PC-3 (cell line): ENCODE measurements at regions not wholly inside any gene's neighbourhood (a gene's known extent, or its start where the extent isn't known, plus 50 kb on each side); places are given as distances from the start of the nearest gene placed in this dataset.

ENCODE experiments used
- ATAC-seq: fragments of 200-7000 bp; cut with Tn5 transposase; 2 replicates; pipeline ENCODE4 v1.9.1; 2020; ENCODE audit warnings: mild to moderate bottlenecking, moderate library complexity
- BruUV-seq: library from RNA; stranded (reverse); fragments of 400-500 nt; replicated peaks from 2 replicates; lab custom pipeline; 2021; lab: Mats Ljungman, UMichigan
- CTCF ChIA-PET: fragments of 300-600 bp; sonication (Branson Sonifier 250); formaldehyde crosslinking; loops from one replicate; lab custom pipeline; 2022; ENCODE audit warnings: antibody characterized with exemption; lab: Charles Lee
- POLR2A ChIA-PET: fragments of 300-600 bp; sonication (Branson Sonifier 250); formaldehyde crosslinking; loops from one replicate; lab custom pipeline; 2022; ENCODE audit warnings: antibody characterized with exemption; ENCODE audit not compliant: unreplicated experiment; lab: Charles Lee
- DNase-seq: peaks from one replicate; pipeline ENCODE4 v3.0.0-alpha.2; 2015
- H2AFZ ChIP-seq: fragments of 300-600 bp; sonication (generic); 2 replicates; pipeline ENCODE4 v1.6.0; 2016; ENCODE audit warnings: antibody characterized with exemption, low read length
- H3F3A ChIP-seq: fragments of 300-600 bp; sonication (generic); one replicate; pipeline ENCODE4 v1.6.0; 2017; ENCODE audit warnings: antibody characterized with exemption, low read length, control low read depth, mild to moderate bottlenecking; ENCODE audit not compliant: unreplicated experiment
- H3K27ac ChIP-seq: fragments of 300-600 bp; sonication (generic); 2 replicates; pipeline ENCODE4 v1.5.1; 2016; ENCODE audit warnings: mild to moderate bottlenecking, low read length
- H3K27me3 ChIP-seq: fragments of 300-600 bp; sonication (generic); 2 replicates; pipeline ENCODE4 v1.6.1; 2016; ENCODE audit warnings: low read length, mixed read lengths
- H3K36me3 ChIP-seq: fragments of 300-600 bp; sonication (generic); 2 replicates; pipeline ENCODE4 v1.6.1; 2016; ENCODE audit warnings: low read depth, mixed run types, low read length, mixed read lengths
- H3K4me1 ChIP-seq: fragments of 300-600 bp; sonication (generic); 2 replicates; pipeline ENCODE4 v1.5.1; 2016; ENCODE audit warnings: low read length; ENCODE audit not compliant: insufficient read depth
- H3K4me2 ChIP-seq: fragments of 300-600 bp; sonication (generic); 2 replicates; pipeline ENCODE4 v1.6.0; 2016; ENCODE audit warnings: low read length
- H3K4me3 ChIP-seq: fragments of 300-600 bp; sonication (generic); 2 replicates; pipeline ENCODE4 v1.5.1; 2016; ENCODE audit warnings: mild to moderate bottlenecking, low read length, mixed read lengths
- H3K79me2 ChIP-seq: fragments of 300-600 bp; sonication (generic); 2 replicates; pipeline ENCODE4 v1.6.1; 2017; ENCODE audit warnings: low read length, mixed read lengths
- H3K9ac ChIP-seq: fragments of 300-600 bp; sonication (generic); 2 replicates; pipeline ENCODE4 v1.6.0; 2016; ENCODE audit warnings: mild to moderate bottlenecking, low read length
- H3K9me2 ChIP-seq: fragments of 300-600 bp; sonication (generic); replicated peaks from 2 replicates; pipeline ENCODE4 v1.6.1; 2016; ENCODE audit warnings: mixed run types, low read length, mixed read lengths
- H3K9me3 ChIP-seq: fragments of 300-600 bp; sonication (generic); 2 replicates; pipeline ENCODE4 v1.6.1; 2016; ENCODE audit warnings: low read length, mixed read lengths
- H4K20me1 ChIP-seq: fragments of 300-600 bp; sonication (generic); 2 replicates; pipeline ENCODE4 v1.6.1; 2016; ENCODE audit warnings: low read length, mixed read lengths
- CTCF ChIP-seq: fragments of 300-600 bp; sonication (generic); conservative IDR thresholded peaks from 2 replicates; pipeline ENCODE4 v1.5.1; 2017; ENCODE audit warnings: antibody characterized with exemption, low read depth, mild to moderate bottlenecking, low read length
- EZH2 ChIP-seq: fragments of 300-600 bp; sonication (generic); IDR thresholded peaks from one replicate; pipeline ENCODE4 v1.6.1; 2017; ENCODE audit warnings: antibody characterized with exemption, mild to moderate bottlenecking, low read length; ENCODE audit not compliant: unreplicated experiment
- EZH2phosphoT487 ChIP-seq: fragments of 300-600 bp; sonication (generic); IDR thresholded peaks from 2 replicates; pipeline ENCODE4 v1.6.1; 2018; ENCODE audit warnings: mild to moderate bottlenecking, antibody characterized with exemption, low read length, borderline replicate concordance
- intact Hi-C: fragments of 100-400 bp; cut with micrococcal nuclease; formaldehyde crosslinking; loops from 2 replicates; pipeline ENCODE4 v1.9.0; 2023

- Histone ChIP-seq H3K4me2 (peak overlapping the region; percentile 48), H3K4me1 (peaks cover 45% of the 10 kb centered on the region), H3K27ac (0 out of 2 replicates have a peak overlapping the region, but pooled peaks have one; percentile 13), H3K4me3 (no peak overlapping the region), H3K36me3 (no peaks in the 10 kb centered on the region), H3K9me2 (no peaks in the 10 kb centered on the region), H3F3A (no peaks in the 10 kb centered on the region), H2AFZ (no peak overlapping the region), H3K9me3 (no peaks in the 10 kb centered on the region), H3K9ac (no peak overlapping the region), H4K20me1 (no peaks in the 10 kb centered on the region), H3K27me3 (no peaks in the 10 kb centered on the region), H3K79me2 (no peaks in the 10 kb centered on the region)
- ChIA-PET CTCF (interaction anchor here (0.7 kb wide), 1 partner anchor 318 kb away, joined by 3 read pairs; no protein-coding TSS in a partner anchor), POLR2A (no interaction called here)
- DNase-seq (peak; percentile 73), ATAC-seq (peak; percentile 63)
- intact Hi-C loops, result no loop called here
- TF ChIP-seq CTCF (no peak), EZH2 (no peak)
- BruUV-seq, result no TSS peak
Observed at GRCh38 chr18:34342960-34343359, 118.2 kb upstream of the NOL4 start.

GRCh38 chr18:34345738-34346137 is 121.0 kb upstream of the NOL4 start:
- Histone ChIP-seq H3K36me3 (no peaks in the 10 kb centered on the region), H3K27me3 (no peaks in the 10 kb centered on the region), H3K9ac (no peak overlapping the region), H3K4me1 (peaks cover 45% of the 10 kb centered on the region), H3K4me2 (peak overlapping the region; percentile 56; the same call in 1 of the 2 replicates), H4K20me1 (no peaks in the 10 kb centered on the region), H3K9me2 (no peaks in the 10 kb centered on the region), H3K9me3 (no peaks in the 10 kb centered on the region), H3F3A (no peaks in the 10 kb centered on the region), H3K27ac (peak overlapping the region; percentile 60), H3K79me2 (no peaks in the 10 kb centered on the region), H3K4me3 (no peak overlapping the region), H2AFZ (no peak overlapping the region)
- CTCF ChIA-PET, result no interaction called here
- no peak for TF ChIP-seq CTCF
- no peak for TF ChIP-seq EZH2
- no peak for TF ChIP-seq EZH2phosphoT487
- ATAC-seq, result peak; percentile 68
- peak; percentile 52 for DNase-seq
- no TSS peak for BruUV-seq
- intact Hi-C loops, result loop anchor here (2.0 kb wide), 1 partner anchor 15 kb away; no protein-coding TSS in a partner anchor
- POLR2A ChIA-PET, result no interaction called here

- H3K4me2 ChIP-seq, result no peak overlapping the region
- no peaks in the 10 kb centered on the region for H3K9me3 ChIP-seq
- no peak for ATAC-seq
- no peaks in the 10 kb centered on the region for H3K36me3 ChIP-seq
- no peaks in the 10 kb centered on the region for H4K20me1 ChIP-seq
- no peaks in the 10 kb centered on the region for H3K9me2 ChIP-seq
- no peak overlapping the region for H3K9ac ChIP-seq
- no peaks in the 10 kb centered on the region for H3F3A ChIP-seq
- POLR2A ChIA-PET, result no interaction called here
- BruUV-seq, result no TSS peak
- TF ChIP-seq EZH2phosphoT487 (no peak), CTCF (no peak), EZH2 (no peak)
- DNase-seq, result no peak
- H3K27me3 ChIP-seq, result no peaks in the 10 kb centered on the region
- H2AFZ ChIP-seq, result no peak overlapping the region
- no peak overlapping the region for H3K4me3 ChIP-seq
- H3K79me2 ChIP-seq, result no peaks in the 10 kb centered on the region
- H3K27ac ChIP-seq, result no peak overlapping the region
- intact Hi-C loops, result loop anchor here (5.0 to 10.0 kb wide), 3 partner anchors 142 to 247 kb away; no protein-coding TSS in a partner anchor
- CTCF ChIA-PET, result no interaction called here
- peaks cover 18% of the 10 kb centered on the region for H3K4me1 ChIP-seq
Observed at GRCh38 chr18:34350778-34351177, 126.1 kb upstream of the NOL4 start.
